IMR-90 (cell line): ENCODE measurements at regions not wholly inside any gene's neighbourhood (a gene's known extent, or its start where the extent isn't known, plus 50 kb on each side); places are given as distances from the start of the nearest gene placed in this dataset.

ENCODE experiments used
- ATAC-seq: fragments of 200-7000 bp; cut with Tn5 transposase; 2 replicates; pipeline ENCODE4 v1.9.1; 2020; ENCODE audit warnings: low read depth, mild to moderate bottlenecking, moderate library complexity
- BruUV-seq: library from RNA; stranded (reverse); fragments of 400-500 nt; replicated peaks from 2 replicates; lab custom pipeline; 2021; lab: Mats Ljungman, UMichigan
- CTCF ChIA-PET: fragments of 300-600 bp; formaldehyde crosslinking; extraction: SDS; loops from one replicate; lab custom pipeline; 2021; ENCODE audit warnings: antibody characterized with exemption; lab: Yijun Ruan, JAX
- POLR2A ChIA-PET: fragments of 300-600 bp; sonication (Branson Sonifier 250); formaldehyde crosslinking; loops from one replicate; lab custom pipeline; 2022; ENCODE audit warnings: antibody characterized with exemption; ENCODE audit not compliant: unreplicated experiment; lab: Charles Lee
- DNase-seq: peaks from one replicate; pipeline ENCODE4 v3.0.0; 2013
- H2AFZ ChIP-seq: replicated peaks from 2 replicates; pipeline ENCODE3; 2013; ENCODE audit warnings: low read length, mild to moderate bottlenecking; ENCODE audit not compliant: poor library complexity
- H2AK5ac ChIP-seq: 2 replicates; pipeline ENCODE4 v1.6.1; 2013; ENCODE audit warnings: low read depth, low read length, inconsistent platforms
- H2AK9ac ChIP-seq: replicated peaks from 2 replicates; pipeline ENCODE3; 2013; ENCODE audit warnings: mild to moderate bottlenecking, low read depth, low read length, moderate library complexity; ENCODE audit not compliant: poor library complexity
- H2BK120ac ChIP-seq: 2 replicates; pipeline ENCODE4 v1.6.1; 2013; ENCODE audit warnings: low read depth, low read length, inconsistent platforms
- H2BK15ac ChIP-seq: 3 replicates; pipeline ENCODE4 v1.6.1; 2013; ENCODE audit warnings: low read depth, low read length, inconsistent platforms
- H2BK20ac ChIP-seq: 2 replicates; pipeline ENCODE4 v1.6.1; 2013; ENCODE audit warnings: low read depth, mild to moderate bottlenecking, inconsistent platforms, low read length, moderate library complexity
- H2BK5ac ChIP-seq: 2 replicates; pipeline ENCODE4 v1.6.1; 2013; ENCODE audit warnings: mild to moderate bottlenecking, low read depth, low read length, inconsistent platforms; ENCODE audit not compliant: poor library complexity, severe bottlenecking
- H3K14ac ChIP-seq: replicated peaks from 2 replicates; pipeline ENCODE4 v1.6.1; 2013; ENCODE audit warnings: low read depth, low read length, inconsistent platforms
- H3K18ac ChIP-seq: 2 replicates; pipeline ENCODE4 v1.6.1; 2013; ENCODE audit warnings: low read depth, low read length, control low read depth
- H3K23ac ChIP-seq: 2 replicates; pipeline ENCODE4 v1.6.1; 2013; ENCODE audit warnings: low read depth, low read length, inconsistent platforms
- H3K27ac ChIP-seq: 2 replicates; pipeline ENCODE4 v1.5.1; 2013; ENCODE audit warnings: mild to moderate bottlenecking, control low read depth, low read length; ENCODE audit not compliant: insufficient read depth
- H3K27me3 ChIP-seq: 2 replicates; pipeline ENCODE4 v1.6.1; 2013; ENCODE audit warnings: low read length; ENCODE audit not compliant: control insufficient read depth, insufficient read depth
- H3K36me3 ChIP-seq: 2 replicates; pipeline ENCODE4 v1.6.1; 2013; ENCODE audit warnings: low read length, mixed read lengths; ENCODE audit not compliant: control insufficient read depth, insufficient read depth
- H3K4ac ChIP-seq: 2 replicates; pipeline ENCODE4 v1.6.1; 2013; ENCODE audit warnings: low read depth, low read length, inconsistent platforms
- H3K4me1 ChIP-seq: 2 replicates; pipeline ENCODE4 v1.6.1; 2013; ENCODE audit warnings: low read length, mixed read lengths; ENCODE audit not compliant: control insufficient read depth, insufficient read depth
- H3K4me2 ChIP-seq: 2 replicates; pipeline ENCODE4 v1.6.1; 2013; ENCODE audit warnings: low read depth, mild to moderate bottlenecking, control low read depth, low read length, moderate library complexity
- H3K4me3 ChIP-seq: 2 replicates; pipeline ENCODE4 v1.5.1; 2013; ENCODE audit warnings: low read depth, mild to moderate bottlenecking, control low read depth, low read length, moderate library complexity; ENCODE audit not compliant: insufficient read depth
- H3K56ac ChIP-seq: 2 replicates; pipeline ENCODE4 v1.6.1; 2013; ENCODE audit warnings: low read length, inconsistent platforms; ENCODE audit not compliant: insufficient read depth; ENCODE audit errors: extremely low read depth
- H3K79me1 ChIP-seq, 2 experiments: 2 replicates each; pipeline ENCODE4 v1.6.1; 2013; ENCODE audit warnings: low read length in 2 of 2, inconsistent platforms in 1 of 2, low read depth in 1 of 2
- H3K9ac ChIP-seq: 2 replicates; pipeline ENCODE4 v1.6.1; 2013; ENCODE audit warnings: low read depth, low read length, control low read depth
- H3K9me1 ChIP-seq: 2 replicates; pipeline ENCODE4 v1.6.1; 2013; ENCODE audit warnings: low read length, inconsistent platforms; ENCODE audit not compliant: insufficient read depth
- H3K9me3 ChIP-seq: 2 replicates; pipeline ENCODE4 v1.6.1; 2013; ENCODE audit warnings: low read length; ENCODE audit not compliant: control insufficient read depth, insufficient read depth
- H4K20me1 ChIP-seq: 2 replicates; pipeline ENCODE4 v1.6.1; 2013; ENCODE audit warnings: low read length, inconsistent platforms; ENCODE audit not compliant: insufficient read depth
- H4K5ac ChIP-seq: 2 replicates; pipeline ENCODE4 v1.6.1; 2013; ENCODE audit warnings: mild to moderate bottlenecking, low read depth, low read length, control low read depth
- H4K8ac ChIP-seq, 2 experiments: 2 replicates each; pipeline ENCODE4 v1.6.1; 2013; ENCODE audit warnings: low read depth in 2 of 2, low read length in 2 of 2, control low read depth in 1 of 2, inconsistent platforms in 1 of 2
- H4K91ac ChIP-seq: 2 replicates; pipeline ENCODE4 v1.6.1; 2013; ENCODE audit warnings: low read depth, low read length, inconsistent platforms; ENCODE audit not compliant: insufficient read depth
- BHLHE40 ChIP-seq: fragments of 150-350 bp; IDR thresholded peaks from 2 replicates; pipeline ENCODE4 v1.6.1; 2016; ENCODE audit warnings: mild to moderate bottlenecking, low read depth, low read length
- CEBPB ChIP-seq: IDR thresholded peaks from 2 replicates; pipeline ENCODE4 v1.6.1; 2012; ENCODE audit warnings: low read depth, low read length, improper control_type of control experiment
- CHD1 ChIP-seq: IDR thresholded peaks from 2 replicates; pipeline ENCODE4 v1.6.1; 2012; ENCODE audit warnings: low read depth, low read length, improper control_type of control experiment
- CTCF ChIP-seq: conservative IDR thresholded peaks from 2 replicates; pipeline ENCODE4 v1.5.1; 2012; ENCODE audit warnings: mild to moderate bottlenecking, low read depth, low read length, improper control_type of control experiment
- ELK1 ChIP-seq: fragments of 150-350 bp; IDR thresholded peaks from 2 replicates; pipeline ENCODE4 v1.6.1; 2016; ENCODE audit warnings: low read depth, mild to moderate bottlenecking, low read length, moderate library complexity, borderline replicate concordance
- FOS ChIP-seq: fragments of 150-350 bp; IDR thresholded peaks from 2 replicates; pipeline ENCODE4 v1.6.1; 2016; ENCODE audit warnings: low read depth, low read length
- MAFK ChIP-seq: IDR thresholded peaks from 2 replicates; pipeline ENCODE4 v1.6.1; 2012; ENCODE audit warnings: low read depth, low read length, improper control_type of control experiment
- MAZ ChIP-seq: IDR thresholded peaks from 2 replicates; pipeline ENCODE4 v1.6.1; 2012; ENCODE audit warnings: low read depth, mild to moderate bottlenecking, low read length, improper control_type of control experiment, moderate library complexity, borderline replicate concordance
- MXI1 ChIP-seq: IDR thresholded peaks from 2 replicates; pipeline ENCODE4 v1.6.1; 2012; ENCODE audit warnings: low read depth, mild to moderate bottlenecking, low read length, moderate library complexity, borderline replicate concordance
- NFE2L2 ChIP-seq: fragments of 150-350 bp; IDR thresholded peaks from 2 replicates; pipeline ENCODE4 v1.6.1; 2016; ENCODE audit warnings: low read depth, mild to moderate bottlenecking, low read length
- POLR2A ChIP-seq: IDR thresholded peaks from 2 replicates; pipeline ENCODE4 v1.6.1; 2012; ENCODE audit warnings: mild to moderate bottlenecking, low read depth, low read length
- RAD21 ChIP-seq: IDR thresholded peaks from 2 replicates; pipeline ENCODE4 v1.6.1; 2012; ENCODE audit warnings: low read length, improper control_type of control experiment
- RCOR1 ChIP-seq: IDR thresholded peaks from 2 replicates; pipeline ENCODE4 v1.6.1; 2012; ENCODE audit warnings: mild to moderate bottlenecking, low read length, improper control_type of control experiment; ENCODE audit not compliant: insufficient replicate concordance
- RFX5 ChIP-seq: IDR thresholded peaks from 2 replicates; pipeline ENCODE4 v1.8.0; 2012; ENCODE audit warnings: low read depth, mild to moderate bottlenecking, low read length, moderate library complexity
- SMC3 ChIP-seq: fragments of 150-350 bp; IDR thresholded peaks from 2 replicates; pipeline ENCODE4 v1.6.1; 2016; ENCODE audit warnings: low read depth, mild to moderate bottlenecking, antibody characterized with exemption, low read length, moderate library complexity
- USF2 ChIP-seq: fragments of 150-350 bp; IDR thresholded peaks from 2 replicates; pipeline ENCODE4 v1.6.1; 2017; ENCODE audit warnings: mild to moderate bottlenecking, antibody characterized with exemption, low read length, low read depth
- WGBS, 2 experiments: methylation state at CpG; one replicate each; pipeline versions ENCODE4 v1.1.5 to v1.1.7; 2013; ENCODE audit warnings: missing lambda C conversion rate in 2 of 2; ENCODE audit not compliant: insufficient read length in 1 of 2; ENCODE audit errors: extremely low coverage in 2 of 2; 5-methylcytosine and 5-hydroxymethylcytosine counted together
- dilution Hi-C: fragments of 300-500 bp; cut with HindIII; formaldehyde crosslinking; loops from one replicate; pipeline ENCODE4 v1.14.3; 2018; ENCODE audit warnings: low sequenced_read_pairs; ENCODE audit not compliant: unreplicated experiment
- in situ Hi-C: fragments of 300-500 bp; cut with MboI; formaldehyde crosslinking; loops from 3 replicates; pipeline ENCODE4 v1.14.3; 2019; ENCODE audit warnings: low sequenced_read_pairs, inconsistent platforms, mixed read lengths
- intact Hi-C: fragments of 100-400 bp; cut with micrococcal nuclease; formaldehyde crosslinking; loops from 2 replicates; pipeline ENCODE4 v1.10.0; 2022

DNA sequence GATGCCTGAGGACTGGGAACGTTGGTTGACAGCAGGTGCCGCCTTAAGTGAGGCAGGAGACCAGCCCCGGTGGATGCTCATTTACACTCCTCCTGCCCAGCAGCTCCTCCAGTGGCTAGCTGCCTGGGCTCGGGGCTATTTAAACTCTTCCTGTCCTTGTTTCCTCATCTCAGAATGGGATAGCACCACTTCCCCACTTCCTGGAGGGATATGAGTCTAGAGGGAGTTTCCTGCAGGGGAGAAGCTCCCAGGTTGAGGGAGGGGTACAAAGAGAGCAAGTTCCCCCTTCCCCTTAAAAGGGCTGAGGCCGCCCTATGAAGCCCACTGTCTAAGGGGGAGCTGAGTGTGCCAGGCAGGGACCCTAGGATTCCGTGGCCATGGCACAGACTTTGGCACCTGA, 311.2 kb downstream of the AACS start:
- Histone ChIP-seq H3K4me2 (no peak overlapping the region), H2BK20ac (no peak overlapping the region), H3K27me3 (no peaks in the 10 kb centered on the region), H2BK120ac (no peak overlapping the region), H2AK9ac (no peak overlapping the region), H3K23ac (no peak overlapping the region), H3K79me1 (no peaks in the 10 kb centered on the region), H3K18ac (no peak overlapping the region), H4K20me1 (no peaks in the 10 kb centered on the region), H2BK5ac (no peak overlapping the region), H3K36me3 (no peaks in the 10 kb centered on the region), H3K9me1 (no peaks in the 10 kb centered on the region), H4K8ac (no peak overlapping the region), H2BK15ac (no peak overlapping the region), H3K14ac (no peak overlapping the region), H4K91ac (no peak overlapping the region), H3K27ac (no peak overlapping the region), H3K9ac (no peak overlapping the region), H3K4me1 (no peaks in the 10 kb centered on the region), H4K5ac (no peak overlapping the region), H2AK5ac (no peak overlapping the region), H3K4me3 (no peak overlapping the region), H2AFZ (no peak overlapping the region), H3K9me3 (peaks cover 40% of the 10 kb centered on the region), H3K56ac (no peak overlapping the region), H3K4ac (no peak overlapping the region)
- dilution Hi-C loops: no loop called here
- in situ Hi-C loops: no loop called here
- DNase-seq: no peak
- BruUV-seq: no TSS peak
- intact Hi-C loops: no loop called here
- POLR2A ChIA-PET: no interaction called here
- no peak for ATAC-seq
- TF ChIP-seq USF2 (no peak), MAZ (no peak), RAD21 (no peak), NFE2L2 (no peak), BHLHE40 (no peak), CEBPB (no peak), MAFK (no peak), RFX5 (no peak), SMC3 (no peak), RCOR1 (no peak), FOS (no peak), CHD1 (no peak), CTCF (no peak), POLR2A (no peak), ELK1 (no peak), MXI1 (no peak)
- WGBS, 2 experiments: no CpG with 5 or more reads among the region's 6 CpGs
- CTCF ChIA-PET: no interaction called here
